ENCODE measurements at regions not wholly inside any gene's neighbourhood (a gene's known extent, or its start where the extent isn't known, plus 50 kb on each side); places are given as distances from the start of the nearest gene placed in this dataset.

DNA sequence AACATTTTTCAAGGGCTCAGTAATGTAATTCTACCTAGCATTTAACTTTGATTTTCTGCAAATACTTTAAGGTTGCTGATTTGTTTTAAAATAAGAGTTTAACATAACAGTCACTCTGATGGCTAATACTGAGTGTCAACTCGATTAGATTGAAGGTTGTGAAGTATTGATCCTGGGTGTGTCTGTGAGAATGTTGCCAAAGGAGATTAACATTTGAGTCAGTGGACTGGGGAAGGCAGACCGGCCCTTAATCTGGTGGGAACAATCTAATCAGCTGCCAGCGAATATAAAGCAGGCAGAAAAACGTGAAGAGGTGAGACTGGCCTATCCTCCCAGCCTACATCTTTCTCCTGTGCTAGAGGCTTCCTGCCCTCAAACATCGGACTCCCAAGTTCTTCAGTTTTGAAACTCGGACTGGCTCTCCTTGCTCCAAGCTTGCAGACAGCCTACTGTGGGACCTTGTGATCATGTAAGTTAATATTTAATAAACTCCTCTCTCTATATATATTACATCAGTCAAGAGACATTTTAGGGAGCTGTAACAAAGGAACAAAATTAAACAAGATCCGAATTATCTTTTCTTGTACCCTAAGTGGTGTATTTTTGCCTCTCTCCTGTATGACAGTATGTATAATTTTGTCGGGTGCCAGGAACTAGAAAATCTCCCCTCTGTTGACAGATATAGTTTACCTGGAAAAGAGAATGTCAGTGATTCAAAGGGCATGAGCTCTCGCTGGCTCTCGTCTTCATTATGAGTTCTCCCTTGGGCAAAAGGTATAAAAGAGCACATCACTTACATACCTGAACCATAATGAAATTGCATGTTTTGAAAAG lies 576.1 kb downstream of the LRRC70 start:
- Histone ChIP-seq H3K9me3 (ENCODE audit: control insufficient read depth, insufficient read depth, low read length) (0 out of 2 replicates have a peak, but pooled peaks cover 2% of the 10 kb centered on the region), H3K23ac (ENCODE audit: low read depth, low read length) (no peak overlapping the region), H2BK5ac (ENCODE audit: low read depth, low read length, poor library complexity, severe bottlenecking) (no peak overlapping the region), H3K14ac (replicated peaks; ENCODE audit: low read depth, low read length) (no peak overlapping the region), H2AFZ (replicated peaks; ENCODE audit: low read length, poor library complexity) (no peak overlapping the region), H3K79me1 (ENCODE audit: low read depth in 1 of 2, low read length in 2 of 2) (no peaks in the 10 kb centered on the region), H3K9me1 (ENCODE audit: insufficient read depth, low read length) (no peaks in the 10 kb centered on the region), H3K4ac (ENCODE audit: low read depth, low read length) (no peak overlapping the region), H4K91ac (ENCODE audit: insufficient read depth, low read depth, low read length) (no peak overlapping the region), H4K5ac (ENCODE audit: low read depth, low read length) (no peak overlapping the region), H3K27ac (ENCODE audit: insufficient read depth, low read length) (no peak overlapping the region), H3K4me3 (ENCODE audit: insufficient read depth, low read depth, low read length) (no peak overlapping the region), H2AK9ac (replicated peaks; ENCODE audit: low read depth, low read length, poor library complexity) (no peak overlapping the region), H3K18ac (ENCODE audit: low read depth, low read length) (no peak overlapping the region), H3K9ac (ENCODE audit: low read depth, low read length) (no peak overlapping the region), H4K8ac (ENCODE audit: low read depth in 2 of 2, low read length in 2 of 2) (no peak overlapping the region), H2BK15ac (ENCODE audit: low read depth, low read length) (no peak overlapping the region), H2BK20ac (ENCODE audit: low read depth, low read length) (no peak overlapping the region), H3K4me1 (ENCODE audit: control insufficient read depth, insufficient read depth, low read length) (no peaks in the 10 kb centered on the region), H2AK5ac (ENCODE audit: low read depth, low read length) (no peak overlapping the region), H3K4me2 (ENCODE audit: low read depth, low read length) (no peak overlapping the region), H2BK120ac (ENCODE audit: low read depth, low read length) (no peak overlapping the region), H4K20me1 (ENCODE audit: insufficient read depth, low read length) (no peaks in the 10 kb centered on the region), H3K56ac (ENCODE audit: extremely low read depth, insufficient read depth, low read length) (no peak overlapping the region), H3K36me3 (ENCODE audit: control insufficient read depth, insufficient read depth, low read length) (no peaks in the 10 kb centered on the region), H3K27me3 (ENCODE audit: control insufficient read depth, insufficient read depth, low read length) (no peaks in the 10 kb centered on the region)
- POLR2A ChIA-PET (ENCODE audit: unreplicated experiment): no interaction called here
- no peak for ATAC-seq (ENCODE audit: low read depth)
- TF ChIP-seq FOS (IDR thresholded peaks at IDR 0.05; ENCODE audit: low read depth, low read length) (no peak), CHD1 (IDR thresholded peaks at IDR 0.05; ENCODE audit: low read depth, low read length) (no peak), BHLHE40 (IDR thresholded peaks at IDR 0.05; ENCODE audit: low read depth, low read length) (no peak), NFE2L2 (IDR thresholded peaks at IDR 0.05; ENCODE audit: low read depth, low read length) (no peak), RAD21 (IDR thresholded peaks at IDR 0.05; ENCODE audit: low read length) (no peak), POLR2A (IDR thresholded peaks at IDR 0.05; ENCODE audit: low read depth, low read length) (no peak), MAFK (IDR thresholded peaks at IDR 0.05; ENCODE audit: low read depth, low read length) (no peak), RFX5 (IDR thresholded peaks at IDR 0.05; ENCODE audit: low read depth, low read length) (no peak), MXI1 (IDR thresholded peaks at IDR 0.05; ENCODE audit: borderline replicate concordance, low read depth, low read length) (no peak), SMC3 (IDR thresholded peaks at IDR 0.05; ENCODE audit: low read depth, low read length) (no peak), RCOR1 (IDR thresholded peaks at IDR 0.05; ENCODE audit: insufficient replicate concordance, low read length) (no peak), MAZ (IDR thresholded peaks at IDR 0.05; ENCODE audit: borderline replicate concordance, low read depth, low read length) (no peak)
- TF ChIP-seq, protein P1, sequence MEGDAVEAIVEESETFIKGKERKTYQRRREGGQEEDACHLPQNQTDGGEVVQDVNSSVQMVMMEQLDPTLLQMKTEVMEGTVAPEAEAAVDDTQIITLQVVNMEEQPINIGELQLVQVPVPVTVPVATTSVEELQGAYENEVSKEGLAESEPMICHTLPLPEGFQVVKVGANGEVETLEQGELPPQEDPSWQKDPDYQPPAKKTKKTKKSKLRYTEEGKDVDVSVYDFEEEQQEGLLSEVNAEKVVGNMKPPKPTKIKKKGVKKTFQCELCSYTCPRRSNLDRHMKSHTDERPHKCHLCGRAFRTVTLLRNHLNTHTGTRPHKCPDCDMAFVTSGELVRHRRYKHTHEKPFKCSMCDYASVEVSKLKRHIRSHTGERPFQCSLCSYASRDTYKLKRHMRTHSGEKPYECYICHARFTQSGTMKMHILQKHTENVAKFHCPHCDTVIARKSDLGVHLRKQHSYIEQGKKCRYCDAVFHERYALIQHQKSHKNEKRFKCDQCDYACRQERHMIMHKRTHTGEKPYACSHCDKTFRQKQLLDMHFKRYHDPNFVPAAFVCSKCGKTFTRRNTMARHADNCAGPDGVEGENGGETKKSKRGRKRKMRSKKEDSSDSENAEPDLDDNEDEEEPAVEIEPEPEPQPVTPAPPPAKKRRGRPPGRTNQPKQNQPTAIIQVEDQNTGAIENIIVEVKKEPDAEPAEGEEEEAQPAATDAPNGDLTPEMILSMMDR (conservative IDR thresholded peaks at IDR 0.05; ENCODE audit: low read depth, low read length): no peak
- TF ChIP-seq, protein P2, sequence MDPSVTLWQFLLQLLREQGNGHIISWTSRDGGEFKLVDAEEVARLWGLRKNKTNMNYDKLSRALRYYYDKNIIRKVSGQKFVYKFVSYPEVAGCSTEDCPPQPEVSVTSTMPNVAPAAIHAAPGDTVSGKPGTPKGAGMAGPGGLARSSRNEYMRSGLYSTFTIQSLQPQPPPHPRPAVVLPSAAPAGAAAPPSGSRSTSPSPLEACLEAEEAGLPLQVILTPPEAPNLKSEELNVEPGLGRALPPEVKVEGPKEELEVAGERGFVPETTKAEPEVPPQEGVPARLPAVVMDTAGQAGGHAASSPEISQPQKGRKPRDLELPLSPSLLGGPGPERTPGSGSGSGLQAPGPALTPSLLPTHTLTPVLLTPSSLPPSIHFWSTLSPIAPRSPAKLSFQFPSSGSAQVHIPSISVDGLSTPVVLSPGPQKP (IDR thresholded peaks at IDR 0.05; ENCODE audit: borderline replicate concordance, low read depth, low read length): no peak
- TF ChIP-seq, protein P3, sequence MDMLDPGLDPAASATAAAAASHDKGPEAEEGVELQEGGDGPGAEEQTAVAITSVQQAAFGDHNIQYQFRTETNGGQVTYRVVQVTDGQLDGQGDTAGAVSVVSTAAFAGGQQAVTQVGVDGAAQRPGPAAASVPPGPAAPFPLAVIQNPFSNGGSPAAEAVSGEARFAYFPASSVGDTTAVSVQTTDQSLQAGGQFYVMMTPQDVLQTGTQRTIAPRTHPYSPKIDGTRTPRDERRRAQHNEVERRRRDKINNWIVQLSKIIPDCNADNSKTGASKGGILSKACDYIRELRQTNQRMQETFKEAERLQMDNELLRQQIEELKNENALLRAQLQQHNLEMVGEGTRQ (IDR thresholded peaks at IDR 0.05; ENCODE audit: low read depth, low read length): no peak
- 0% methylated on average over 1 of the region's 10 CpGs; no CpG with 5 or more reads in 1 of the 2 experiments for WGBS, 2 experiments (ENCODE audit: extremely low coverage in 2 of 2, insufficient read length in 1 of 2)
- dilution Hi-C loops (cut with HindIII; ENCODE audit: low sequenced_read_pairs, unreplicated experiment) (no loop called here), in situ Hi-C loops (cut with MboI; ENCODE audit: low sequenced_read_pairs) (no loop called here), intact Hi-C loops (cut with micrococcal nuclease) (no loop called here)
- no TSS peak for BruUV-seq (replicated peaks)
- DNase-seq: no peak
- CTCF ChIA-PET: no interaction called here

All from IMR-90 (cell line).